OCI-LY7 (cell line): ENCODE measurements at regions not wholly inside any gene's neighbourhood (a gene's known extent, or its start where the extent isn't known, plus 50 kb on each side); places are given as distances from the start of the nearest gene placed in this dataset.

ENCODE experiments used
- EZH2phosphoT487 ChIP-seq: fragments of 200-600 bp; sonication (generic); IDR thresholded peaks from 2 replicates; pipeline ENCODE4 v1.6.1; 2018; ENCODE audit warnings: low read depth, borderline replicate concordance, mild to moderate bottlenecking, mixed run types, antibody characterized with exemption, low read length, moderate library complexity, mixed read lengths
- TF ChIP-seq, protein P1 (sequence below): fragments of 200-600 bp; sonication (generic); conservative IDR thresholded peaks from 2 replicates; pipeline ENCODE4 v1.5.1; 2014; ENCODE audit warnings: mild to moderate bottlenecking, antibody characterized with exemption, low read length, moderate library complexity, mixed read lengths

DNA sequence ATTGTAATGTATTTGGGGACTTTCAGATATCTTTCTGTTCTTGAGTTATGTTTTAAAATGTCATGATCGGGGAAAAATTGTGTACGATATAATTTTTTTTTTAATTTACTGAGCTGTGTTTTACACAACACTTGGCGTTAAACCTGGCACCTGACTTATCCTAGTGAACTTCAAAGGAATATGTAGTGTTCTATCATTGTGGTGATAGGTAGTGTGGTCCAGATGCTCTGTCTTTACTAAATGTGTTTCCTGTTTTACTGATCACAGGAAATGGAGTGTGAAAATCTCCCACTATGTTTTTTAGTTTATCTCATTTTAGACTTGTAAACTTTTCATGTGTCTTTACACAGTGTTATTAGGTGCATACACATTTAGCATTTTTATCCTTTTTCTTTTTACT lies 98.0 kb downstream of the SLC5A7 start:
- TF ChIP-seq, protein P1, sequence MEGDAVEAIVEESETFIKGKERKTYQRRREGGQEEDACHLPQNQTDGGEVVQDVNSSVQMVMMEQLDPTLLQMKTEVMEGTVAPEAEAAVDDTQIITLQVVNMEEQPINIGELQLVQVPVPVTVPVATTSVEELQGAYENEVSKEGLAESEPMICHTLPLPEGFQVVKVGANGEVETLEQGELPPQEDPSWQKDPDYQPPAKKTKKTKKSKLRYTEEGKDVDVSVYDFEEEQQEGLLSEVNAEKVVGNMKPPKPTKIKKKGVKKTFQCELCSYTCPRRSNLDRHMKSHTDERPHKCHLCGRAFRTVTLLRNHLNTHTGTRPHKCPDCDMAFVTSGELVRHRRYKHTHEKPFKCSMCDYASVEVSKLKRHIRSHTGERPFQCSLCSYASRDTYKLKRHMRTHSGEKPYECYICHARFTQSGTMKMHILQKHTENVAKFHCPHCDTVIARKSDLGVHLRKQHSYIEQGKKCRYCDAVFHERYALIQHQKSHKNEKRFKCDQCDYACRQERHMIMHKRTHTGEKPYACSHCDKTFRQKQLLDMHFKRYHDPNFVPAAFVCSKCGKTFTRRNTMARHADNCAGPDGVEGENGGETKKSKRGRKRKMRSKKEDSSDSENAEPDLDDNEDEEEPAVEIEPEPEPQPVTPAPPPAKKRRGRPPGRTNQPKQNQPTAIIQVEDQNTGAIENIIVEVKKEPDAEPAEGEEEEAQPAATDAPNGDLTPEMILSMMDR = no peak
- no peak for TF ChIP-seq EZH2phosphoT487
